ENCODE measurements at regions not wholly inside any gene's neighbourhood (a gene's known extent, or its start where the extent isn't known, plus 50 kb on each side); places are given as distances from the start of the nearest gene placed in this dataset.

DNA sequence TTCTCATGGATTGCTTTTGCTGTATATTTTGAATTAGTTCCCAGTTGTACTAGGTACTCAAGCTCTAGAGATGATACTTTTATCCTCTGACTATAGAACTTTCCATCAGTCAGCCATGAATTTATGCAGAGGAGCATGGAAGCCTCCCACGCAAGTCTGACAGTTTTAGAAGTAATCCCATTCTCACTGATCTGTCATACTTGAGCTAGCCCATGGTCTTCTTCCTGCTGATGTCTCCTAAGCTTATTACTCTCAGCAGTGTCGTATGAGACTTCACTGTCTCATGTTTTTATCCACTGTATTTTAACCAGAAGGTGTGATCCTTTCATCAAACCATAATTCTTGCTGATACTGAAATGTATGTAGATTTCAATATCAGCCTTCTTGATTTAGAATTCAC lies 715.2 kb upstream of the MARCKS start:
- Histone ChIP-seq H3K36me3 (no peaks in the 10 kb centered on the region), H3K27me3 (ENCODE audit: low read depth) (no peaks in the 10 kb centered on the region), H3K9me3 (replicated peaks) (no peaks in the 10 kb centered on the region), H3K4me1 (peaks cover 11% of the 10 kb centered on the region), H3K27ac (replicated peaks) (no peak overlapping the region), H3K4me3 (no peak overlapping the region)
- intact Hi-C loops (cut with micrococcal nuclease), result no loop called here
- TF ChIP-seq, protein P1, sequence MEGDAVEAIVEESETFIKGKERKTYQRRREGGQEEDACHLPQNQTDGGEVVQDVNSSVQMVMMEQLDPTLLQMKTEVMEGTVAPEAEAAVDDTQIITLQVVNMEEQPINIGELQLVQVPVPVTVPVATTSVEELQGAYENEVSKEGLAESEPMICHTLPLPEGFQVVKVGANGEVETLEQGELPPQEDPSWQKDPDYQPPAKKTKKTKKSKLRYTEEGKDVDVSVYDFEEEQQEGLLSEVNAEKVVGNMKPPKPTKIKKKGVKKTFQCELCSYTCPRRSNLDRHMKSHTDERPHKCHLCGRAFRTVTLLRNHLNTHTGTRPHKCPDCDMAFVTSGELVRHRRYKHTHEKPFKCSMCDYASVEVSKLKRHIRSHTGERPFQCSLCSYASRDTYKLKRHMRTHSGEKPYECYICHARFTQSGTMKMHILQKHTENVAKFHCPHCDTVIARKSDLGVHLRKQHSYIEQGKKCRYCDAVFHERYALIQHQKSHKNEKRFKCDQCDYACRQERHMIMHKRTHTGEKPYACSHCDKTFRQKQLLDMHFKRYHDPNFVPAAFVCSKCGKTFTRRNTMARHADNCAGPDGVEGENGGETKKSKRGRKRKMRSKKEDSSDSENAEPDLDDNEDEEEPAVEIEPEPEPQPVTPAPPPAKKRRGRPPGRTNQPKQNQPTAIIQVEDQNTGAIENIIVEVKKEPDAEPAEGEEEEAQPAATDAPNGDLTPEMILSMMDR (IDR thresholded peaks at IDR 0.05; ENCODE audit: borderline replicate concordance), result no peak
- no peak for DNase-seq

DNA sequence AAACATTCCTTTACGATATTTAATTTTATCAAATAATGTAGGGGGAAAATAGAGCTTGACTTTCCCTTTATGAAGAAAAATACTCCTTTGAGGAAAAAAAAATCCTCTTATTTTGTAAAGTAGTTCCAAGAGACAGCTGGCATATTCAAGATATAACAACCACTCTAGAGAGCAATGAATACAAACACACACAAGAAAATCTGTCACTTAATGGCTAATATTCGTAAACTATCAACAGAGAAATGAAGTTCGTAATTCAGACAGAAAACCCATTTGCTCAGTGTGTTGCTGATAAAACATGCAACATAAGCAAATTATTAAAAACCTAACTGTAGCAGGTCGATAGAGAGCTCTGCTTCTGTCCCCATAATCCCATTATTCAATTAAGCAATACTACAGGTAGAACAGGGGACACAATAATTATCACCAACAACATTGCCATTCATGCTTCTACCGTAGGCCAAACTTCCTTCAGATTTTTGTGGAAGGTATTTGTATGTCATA lies 714.4 kb upstream of the MARCKS start:
- no peak overlapping the region for H3K27ac ChIP-seq (replicated peaks)
- TF ChIP-seq, protein P1 (IDR thresholded peaks at IDR 0.05; ENCODE audit: borderline replicate concordance), result no peak

DNA sequence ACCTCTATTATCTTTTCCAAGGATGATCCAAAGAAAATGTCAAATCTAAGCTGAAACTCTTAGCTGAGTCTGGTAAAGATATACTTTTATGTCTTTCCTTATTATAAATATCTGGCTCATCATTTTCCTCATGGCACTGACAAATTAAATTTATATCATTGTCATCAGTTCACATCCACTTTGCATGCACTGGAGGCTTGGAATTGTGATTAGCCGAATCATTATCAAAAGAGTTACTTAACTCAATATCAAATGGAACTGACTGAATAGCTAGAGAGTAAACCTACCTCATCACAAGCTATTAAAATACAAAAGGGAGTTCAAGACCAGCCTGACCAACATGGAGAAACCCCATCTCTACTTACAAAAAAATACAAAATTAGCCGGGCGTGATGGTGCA lies 713.9 kb upstream of the MARCKS start:
- no peak overlapping the region for H3K27ac ChIP-seq (replicated peaks)
- no peak overlapping the region for H3K4me3 ChIP-seq
- DNase-seq, result no peak
- no peaks in the 10 kb centered on the region for H3K27me3 ChIP-seq (ENCODE audit: low read depth)
- H3K36me3 ChIP-seq, result no peaks in the 10 kb centered on the region
- no peaks in the 10 kb centered on the region for H3K4me1 ChIP-seq
- intact Hi-C loops (cut with micrococcal nuclease), result no loop called here
- TF ChIP-seq, protein P1 (IDR thresholded peaks at IDR 0.05; ENCODE audit: borderline replicate concordance), result no peak
- H3K9me3 ChIP-seq (replicated peaks), result no peaks in the 10 kb centered on the region

More for the DNA sequence above, 714.4 kb upstream of the MARCKS start:
- Histone ChIP-seq H3K4me1 (peaks cover 2% of the 10 kb centered on the region), H3K36me3 (no peaks in the 10 kb centered on the region), H3K27me3 (ENCODE audit: low read depth) (no peaks in the 10 kb centered on the region), H3K4me3 (no peak overlapping the region), H3K9me3 (replicated peaks) (no peaks in the 10 kb centered on the region)
- intact Hi-C loops (cut with micrococcal nuclease), result no loop called here
- no peak for DNase-seq

DNA sequence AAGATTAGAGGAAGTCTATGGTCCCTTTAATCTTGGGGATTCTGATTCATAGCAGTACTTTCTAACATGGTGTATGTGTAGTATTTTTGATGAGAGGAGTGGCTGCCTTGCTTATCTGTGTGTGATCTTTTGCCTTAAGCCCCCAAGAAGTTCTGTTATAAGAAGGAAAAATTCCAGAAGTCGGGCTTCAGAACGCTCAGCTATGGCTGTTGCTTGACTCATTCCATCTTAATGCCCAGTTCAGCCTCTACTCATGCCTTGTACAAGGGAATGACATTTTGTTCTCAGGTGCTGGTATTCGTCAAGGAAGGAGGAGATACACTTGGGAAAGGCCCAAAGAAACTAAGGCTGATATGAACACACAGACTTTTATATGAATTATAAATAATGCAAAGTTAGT lies 713.0 kb upstream of the MARCKS start:
- Histone ChIP-seq H3K27me3 (ENCODE audit: low read depth) (no peaks in the 10 kb centered on the region), H3K4me3 (no peak overlapping the region), H3K27ac (replicated peaks) (no peak overlapping the region), H3K4me1 (no peaks in the 10 kb centered on the region), H3K9me3 (replicated peaks) (no peaks in the 10 kb centered on the region), H3K36me3 (no peaks in the 10 kb centered on the region)
- intact Hi-C loops (cut with micrococcal nuclease), result no loop called here
- TF ChIP-seq, protein P1 (IDR thresholded peaks at IDR 0.05; ENCODE audit: borderline replicate concordance), result no peak
- no peak for DNase-seq

DNA sequence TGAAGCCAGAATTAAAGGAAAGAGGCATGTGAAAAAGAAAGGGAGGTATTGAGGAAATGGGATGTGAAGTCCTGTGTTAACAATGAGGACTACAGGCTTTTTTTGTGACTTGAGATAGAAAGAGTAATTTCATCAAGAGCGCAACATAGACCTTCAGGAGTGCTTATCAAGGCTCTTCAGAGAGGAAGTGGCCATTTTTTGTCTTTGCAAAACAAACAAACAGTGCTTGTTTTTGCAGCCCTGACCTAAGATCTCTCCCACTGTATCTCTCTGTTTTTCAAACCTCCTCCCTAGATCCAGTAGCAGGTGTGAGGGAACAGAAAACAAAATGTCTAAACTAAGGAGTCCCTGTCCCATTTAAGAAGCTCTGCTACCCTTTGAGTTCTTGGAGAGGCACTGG lies 710.3 kb upstream of the MARCKS start:
- Histone ChIP-seq H3K36me3 (no peaks in the 10 kb centered on the region), H3K4me3 (no peak overlapping the region), H3K4me1 (no peaks in the 10 kb centered on the region), H3K9me3 (replicated peaks) (peaks cover 12% of the 10 kb centered on the region), H3K27ac (replicated peaks) (no peak overlapping the region), H3K27me3 (ENCODE audit: low read depth) (no peaks in the 10 kb centered on the region)
- intact Hi-C loops (cut with micrococcal nuclease), result no loop called here
- no peak for DNase-seq
- TF ChIP-seq, protein P1 (IDR thresholded peaks at IDR 0.05; ENCODE audit: borderline replicate concordance), result no peak

DNA sequence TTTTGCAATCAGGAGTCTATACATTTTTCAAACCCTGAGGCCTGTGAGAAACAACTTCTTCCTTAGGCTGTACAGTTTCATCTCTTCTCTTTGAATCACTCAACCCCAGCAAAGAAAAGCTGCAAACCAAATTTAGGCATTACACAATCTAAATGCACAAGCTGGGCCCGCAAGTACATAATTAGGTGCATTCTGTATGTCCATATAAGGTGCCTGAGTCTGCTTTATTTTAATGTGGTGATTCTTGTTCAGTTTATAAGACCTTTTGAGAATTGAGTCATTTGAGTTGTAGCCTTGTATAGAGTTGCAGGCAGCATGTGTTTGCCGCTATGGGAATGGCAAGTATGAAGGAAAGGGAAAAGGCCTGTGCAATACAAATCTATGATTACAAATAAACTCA lies 709.6 kb upstream of the MARCKS start:
- intact Hi-C loops (cut with micrococcal nuclease), result no loop called here

More for the DNA sequence above, 709.6 kb upstream of the MARCKS start:
- Histone ChIP-seq H3K9me3 (replicated peaks) (peaks cover 15% of the 10 kb centered on the region), H3K27ac (replicated peaks) (no peak overlapping the region), H3K4me1 (no peaks in the 10 kb centered on the region), H3K27me3 (ENCODE audit: low read depth) (no peaks in the 10 kb centered on the region), H3K36me3 (no peaks in the 10 kb centered on the region), H3K4me3 (no peak overlapping the region)
- no peak for DNase-seq
- TF ChIP-seq, protein P1 (IDR thresholded peaks at IDR 0.05; ENCODE audit: borderline replicate concordance), result no peak

Data from left ventricle myocardium inferior (tissue), 1 donor.